Mesothelial cell of epicardium (in vitro differentiated cells): ENCODE measurements at regions not wholly inside any gene's neighbourhood (a gene's known extent, or its start where the extent isn't known, plus 50 kb on each side); places are given as distances from the start of the nearest gene placed in this dataset.

Experiments
- DNase-seq, 2 experiments: peaks; one replicate each; pipeline ENCODE4 v3.0.0; 2021; ENCODE audit warnings: low spot score in 2 of 2; ENCODE audit not compliant: unreplicated experiment in 2 of 2
- H3K27ac Mint-ChIP-seq: 2 replicates; pipeline ENCODE4 v1.8.0; 2021; ENCODE audit warnings: mixed read lengths
- H3K27me3 Mint-ChIP-seq: 2 replicates; pipeline ENCODE4 v1.8.0; 2021; ENCODE audit warnings: low read depth, mixed read lengths
- H3K36me3 Mint-ChIP-seq: 2 replicates; pipeline ENCODE4 v1.8.0; 2021; ENCODE audit warnings: mixed read lengths
- H3K4me1 Mint-ChIP-seq: 2 replicates; pipeline ENCODE4 v1.8.0; 2021; ENCODE audit warnings: mixed read lengths
- H3K4me3 Mint-ChIP-seq: 2 replicates; pipeline ENCODE4 v1.8.0; 2021; ENCODE audit warnings: mild to moderate bottlenecking, moderate library complexity, mixed read lengths
- H3K9me3 Mint-ChIP-seq: 2 replicates; pipeline ENCODE4 v1.8.0; 2021; ENCODE audit warnings: mixed read lengths
- TF ChIP-seq, protein P1 (sequence below): fragments of 200-600 bp; sonication (generic); IDR thresholded peaks from one replicate; pipeline ENCODE4 v1.5.0; 2021; ENCODE audit warnings: antibody characterized with exemption; ENCODE audit not compliant: unreplicated experiment

DNA sequence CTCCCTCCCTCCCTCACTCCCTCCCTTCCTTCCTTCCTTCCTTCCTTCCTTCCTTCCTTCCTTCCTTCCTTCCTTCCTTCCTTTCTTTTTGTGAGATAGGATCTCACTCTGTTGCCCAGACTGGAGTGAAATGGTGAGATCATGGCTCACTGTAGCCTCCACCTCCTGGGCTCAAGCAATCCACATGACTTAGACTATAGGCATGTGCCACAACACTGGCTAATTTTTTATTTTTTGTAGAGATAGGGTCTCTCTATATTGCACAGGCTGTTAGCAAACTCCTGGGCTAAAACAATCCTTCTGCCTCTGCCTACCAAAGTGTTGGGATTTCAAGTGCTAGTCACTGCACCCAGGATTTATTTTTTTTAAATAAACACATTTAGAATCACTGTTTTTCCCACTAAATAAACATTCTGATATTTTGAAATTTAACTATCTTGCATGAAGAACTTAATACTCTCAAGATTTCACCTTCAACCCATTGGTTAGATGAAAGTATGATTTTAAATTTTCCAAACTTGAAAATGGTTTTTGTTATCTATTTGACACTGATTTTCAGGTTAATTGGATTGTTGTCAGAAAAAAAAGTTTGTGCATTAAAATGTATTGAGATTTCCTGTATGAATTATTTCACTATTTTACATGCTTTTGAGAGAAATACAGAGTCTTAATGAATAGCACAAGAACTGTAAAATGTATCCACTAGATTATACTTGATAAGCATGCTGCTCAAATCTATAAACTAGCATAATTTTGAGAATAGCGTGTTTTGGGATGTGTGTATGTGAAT is 745.1 kb downstream of the TSN start:
- no peak overlapping the region for H3K4me3 Mint-ChIP-seq
- H3K4me1 Mint-ChIP-seq = no peaks in the 10 kb centered on the region
- no peak for DNase-seq
- TF ChIP-seq, protein P1, sequence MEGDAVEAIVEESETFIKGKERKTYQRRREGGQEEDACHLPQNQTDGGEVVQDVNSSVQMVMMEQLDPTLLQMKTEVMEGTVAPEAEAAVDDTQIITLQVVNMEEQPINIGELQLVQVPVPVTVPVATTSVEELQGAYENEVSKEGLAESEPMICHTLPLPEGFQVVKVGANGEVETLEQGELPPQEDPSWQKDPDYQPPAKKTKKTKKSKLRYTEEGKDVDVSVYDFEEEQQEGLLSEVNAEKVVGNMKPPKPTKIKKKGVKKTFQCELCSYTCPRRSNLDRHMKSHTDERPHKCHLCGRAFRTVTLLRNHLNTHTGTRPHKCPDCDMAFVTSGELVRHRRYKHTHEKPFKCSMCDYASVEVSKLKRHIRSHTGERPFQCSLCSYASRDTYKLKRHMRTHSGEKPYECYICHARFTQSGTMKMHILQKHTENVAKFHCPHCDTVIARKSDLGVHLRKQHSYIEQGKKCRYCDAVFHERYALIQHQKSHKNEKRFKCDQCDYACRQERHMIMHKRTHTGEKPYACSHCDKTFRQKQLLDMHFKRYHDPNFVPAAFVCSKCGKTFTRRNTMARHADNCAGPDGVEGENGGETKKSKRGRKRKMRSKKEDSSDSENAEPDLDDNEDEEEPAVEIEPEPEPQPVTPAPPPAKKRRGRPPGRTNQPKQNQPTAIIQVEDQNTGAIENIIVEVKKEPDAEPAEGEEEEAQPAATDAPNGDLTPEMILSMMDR = no peak
- H3K9me3 Mint-ChIP-seq = peaks cover 10% of the 10 kb centered on the region
- H3K36me3 Mint-ChIP-seq = peaks cover 1% of the 10 kb centered on the region
- no peak overlapping the region for H3K27ac Mint-ChIP-seq
- H3K27me3 Mint-ChIP-seq = no peaks in the 10 kb centered on the region

DNA sequence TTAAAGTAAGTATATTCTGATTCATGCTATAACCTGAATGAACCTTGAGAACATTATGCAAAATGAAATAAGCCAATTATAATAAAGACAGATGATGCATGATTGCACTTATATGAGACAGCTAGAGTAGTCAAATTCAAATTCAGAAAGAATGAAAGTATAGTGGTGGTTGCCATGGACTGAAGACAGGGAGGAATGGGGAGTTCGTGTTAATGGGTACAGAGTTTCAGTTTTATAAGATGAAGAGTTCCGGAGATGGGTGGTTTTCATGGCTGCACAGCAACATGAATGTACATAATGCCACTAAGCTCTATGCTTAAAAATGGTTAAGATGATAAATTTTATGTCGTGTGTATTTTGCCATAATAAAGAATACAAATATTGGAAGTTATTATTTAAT is 751.2 kb downstream of the TSN start:
- no peak overlapping the region for H3K27ac Mint-ChIP-seq
- no peaks in the 10 kb centered on the region for H3K4me1 Mint-ChIP-seq
- no peak overlapping the region for H3K4me3 Mint-ChIP-seq
- H3K27me3 Mint-ChIP-seq = no peaks in the 10 kb centered on the region
- H3K9me3 Mint-ChIP-seq = peaks cover 5% of the 10 kb centered on the region
- TF ChIP-seq, protein P1 = no peak
- DNase-seq = no peak
- H3K36me3 Mint-ChIP-seq = no peaks in the 10 kb centered on the region

DNA sequence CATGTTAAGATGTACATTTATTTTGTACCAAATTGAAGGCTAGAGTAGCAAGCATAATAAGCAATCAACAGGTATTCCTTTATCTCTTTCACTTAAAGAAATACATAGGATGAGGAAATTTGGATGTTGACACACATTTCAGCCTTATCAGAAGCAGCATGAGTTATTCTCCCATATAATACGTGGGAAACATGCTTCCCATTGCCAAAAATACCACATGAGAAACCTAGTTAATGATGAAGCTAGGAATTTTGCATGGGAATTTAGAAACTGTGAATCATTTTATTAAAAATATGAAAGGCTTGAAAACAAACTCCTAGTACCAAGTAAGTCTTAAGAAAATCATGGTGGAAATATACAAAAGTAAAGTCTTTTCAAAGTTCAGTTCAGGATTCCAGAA is 751.8 kb downstream of the TSN start:
- Mint-ChIP-seq H3K27me3 (no peaks in the 10 kb centered on the region), H3K27ac (no peak overlapping the region), H3K9me3 (peaks cover 5% of the 10 kb centered on the region), H3K4me3 (no peak overlapping the region), H3K4me1 (no peaks in the 10 kb centered on the region), H3K36me3 (no peaks in the 10 kb centered on the region)
- no peak for DNase-seq
- TF ChIP-seq, protein P1 = no peak

DNA sequence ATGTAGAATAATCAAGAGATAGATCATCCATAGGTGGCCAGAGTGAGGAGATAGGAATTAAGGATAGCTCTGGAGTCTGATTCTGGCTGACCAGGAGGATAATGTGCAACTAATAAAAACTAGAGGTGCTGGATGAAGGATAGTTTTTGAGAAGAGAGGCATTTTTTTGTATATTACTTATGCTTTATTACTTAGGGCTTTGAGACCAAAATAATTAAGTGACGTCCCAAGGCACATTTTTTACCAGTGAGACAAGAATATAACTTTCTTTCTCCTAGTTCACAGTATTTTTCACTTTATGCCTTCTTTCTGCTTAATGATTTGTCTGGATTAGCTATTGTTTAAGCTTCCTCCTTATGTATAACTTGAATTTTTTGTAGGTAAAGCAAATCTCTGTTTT is 756.6 kb downstream of the TSN start:
- TF ChIP-seq, protein P1 = no peak
- Mint-ChIP-seq H3K4me1 (peaks cover 7% of the 10 kb centered on the region), H3K27ac (no peak overlapping the region), H3K27me3 (no peaks in the 10 kb centered on the region), H3K9me3 (peaks cover 5% of the 10 kb centered on the region), H3K36me3 (no peaks in the 10 kb centered on the region), H3K4me3 (no peak overlapping the region)
- no peak for DNase-seq

DNA sequence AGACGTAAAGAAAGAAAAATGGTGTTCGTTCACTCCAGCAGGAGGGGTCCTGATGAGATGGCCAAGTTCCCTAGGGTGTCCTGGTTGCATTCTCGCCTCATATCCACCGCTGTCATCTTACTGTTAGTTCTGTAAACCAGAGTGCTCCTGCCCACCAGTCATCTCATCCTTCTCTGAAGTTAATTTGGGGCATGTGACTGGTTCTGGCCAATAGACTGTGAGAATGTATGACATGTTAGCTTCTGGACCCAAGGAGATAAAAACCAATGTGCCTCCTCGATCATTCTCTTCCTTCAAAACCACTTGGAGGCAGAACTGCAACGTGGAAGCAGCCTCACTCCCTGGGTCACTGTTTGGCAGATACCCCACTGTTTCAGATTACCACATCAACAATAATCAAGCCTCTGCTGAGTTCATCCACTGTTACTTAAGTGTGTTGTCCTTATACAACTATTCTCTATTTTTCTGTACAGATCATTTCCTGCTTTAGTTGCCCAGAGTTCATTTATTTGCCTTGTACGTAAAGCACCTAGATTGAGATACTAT is 759.1 kb downstream of the TSN start:
- no peaks in the 10 kb centered on the region for H3K36me3 Mint-ChIP-seq
- no peak overlapping the region for H3K27ac Mint-ChIP-seq
- no peak for DNase-seq
- TF ChIP-seq, protein P1 = no peak
- H3K27me3 Mint-ChIP-seq = no peaks in the 10 kb centered on the region
- peaks cover 7% of the 10 kb centered on the region for H3K4me1 Mint-ChIP-seq
- no peak overlapping the region for H3K4me3 Mint-ChIP-seq
- H3K9me3 Mint-ChIP-seq = peaks cover 9% of the 10 kb centered on the region
